ENCODE measurements at regions not wholly inside any gene's neighbourhood (a gene's known extent, or its start where the extent isn't known, plus 50 kb on each side); places are given as distances from the start of the nearest gene placed in this dataset.

GRCh38 chr18:78319264-78319663 lies 660.4 kb upstream of the SALL3 start:
- TF ChIP-seq CTCF (IDR thresholded peaks at IDR 0.05; ENCODE audit: control insufficient read depth, insufficient read depth, low read depth, low read length, missing control alignments) = no peak
- DNase-seq (ENCODE audit: low read depth) = no peak
- no peak overlapping the region for H3K4me3 ChIP-seq (ENCODE audit: control insufficient read depth, low read depth, low read length)

- no peak overlapping the region for H3K4me3 ChIP-seq (ENCODE audit: control insufficient read depth, low read depth, low read length)
- DNase-seq (ENCODE audit: low read depth) = no peak
- TF ChIP-seq CTCF (IDR thresholded peaks at IDR 0.05; ENCODE audit: control insufficient read depth, insufficient read depth, low read depth, low read length, missing control alignments) = no peak
These were observed 659.7 kb upstream of the SALL3 start for GRCh38 chr18:78319961-78320360.

- TF ChIP-seq CTCF (IDR thresholded peaks at IDR 0.05; ENCODE audit: control insufficient read depth, insufficient read depth, low read depth, low read length, missing control alignments) = no peak
- H3K4me3 ChIP-seq (ENCODE audit: control insufficient read depth, low read depth, low read length) = no peak overlapping the region
- no peak for DNase-seq (ENCODE audit: low read depth)
These were observed 658.2 kb upstream of the SALL3 start for GRCh38 chr18:78321402-78321801.

GRCh38 chr18:78323453-78324197 lies 656.0 kb upstream of the SALL3 start:
- no peak for DNase-seq (ENCODE audit: low read depth)
- no peak overlapping the region for H3K4me3 ChIP-seq (ENCODE audit: control insufficient read depth, low read depth, low read length)
- TF ChIP-seq CTCF (IDR thresholded peaks at IDR 0.05; ENCODE audit: control insufficient read depth, insufficient read depth, low read depth, low read length, missing control alignments) = no peak

GRCh38 chr18:78327643-78328042 lies 652.0 kb upstream of the SALL3 start:
- no peak for TF ChIP-seq CTCF (IDR thresholded peaks at IDR 0.05; ENCODE audit: control insufficient read depth, insufficient read depth, low read depth, low read length, missing control alignments)
- no peak for DNase-seq (ENCODE audit: low read depth)
- no peak overlapping the region for H3K4me3 ChIP-seq (ENCODE audit: control insufficient read depth, low read depth, low read length)

- DNase-seq (ENCODE audit: low read depth) = no peak
- no peak for TF ChIP-seq CTCF (IDR thresholded peaks at IDR 0.05; ENCODE audit: control insufficient read depth, insufficient read depth, low read depth, low read length, missing control alignments)
- H3K4me3 ChIP-seq (ENCODE audit: control insufficient read depth, low read depth, low read length) = no peak overlapping the region
These were observed 648.9 kb upstream of the SALL3 start for GRCh38 chr18:78330766-78331165.

All from AG09309 (cell line).